COLO668 (cell line): ENCODE measurements at regions not wholly inside any gene's neighbourhood (a gene's known extent, or its start where the extent isn't known, plus 50 kb on each side); places are given as distances from the start of the nearest gene placed in this dataset.

ENCODE experiments used
- DNase-seq: peaks from one replicate; lab custom pipeline; 2025; ENCODE audit not compliant: unreplicated experiment; lab: John Stamatoyannopoulos, UW

DNA sequence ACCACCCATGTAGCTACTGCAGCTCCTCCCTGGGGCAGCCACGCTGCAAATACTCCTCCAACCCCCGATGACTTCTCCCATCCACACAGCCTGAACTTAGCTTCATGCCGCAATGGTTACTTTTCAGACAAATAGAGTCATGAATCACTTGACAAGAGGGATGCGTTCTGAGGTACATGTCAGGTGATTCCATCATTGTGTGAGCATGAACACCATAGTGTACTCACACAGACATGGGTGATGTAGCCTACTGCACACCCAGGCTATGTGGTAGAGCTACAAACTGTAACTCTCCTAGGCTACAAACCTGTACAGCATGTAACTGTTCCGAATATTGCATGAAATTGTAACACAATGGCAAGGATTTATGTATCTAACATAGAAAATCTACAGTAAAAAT is 298.5 kb upstream of the SLC35B3 start:
- DNase-seq = no peak

DNA sequence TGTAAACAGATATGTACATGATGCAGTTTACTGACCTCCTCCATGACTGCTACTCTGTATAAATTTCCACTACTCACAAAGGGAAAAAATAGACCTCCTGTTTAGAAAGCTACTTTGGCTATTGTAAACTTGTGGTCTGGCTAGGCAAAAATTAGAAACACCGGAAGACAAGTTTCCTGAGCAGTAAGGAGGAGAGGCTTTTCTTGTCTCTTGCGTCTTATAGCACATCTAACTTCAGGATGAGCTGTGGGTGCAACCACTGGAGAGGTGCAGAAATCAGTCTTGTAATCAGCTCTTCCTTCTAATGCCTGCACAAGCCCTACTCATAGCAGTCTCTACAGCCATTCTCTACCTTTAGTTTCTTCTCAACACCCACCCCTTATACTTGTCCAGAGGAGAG is 296.5 kb upstream of the SLC35B3 start:
- no peak for DNase-seq

DNA sequence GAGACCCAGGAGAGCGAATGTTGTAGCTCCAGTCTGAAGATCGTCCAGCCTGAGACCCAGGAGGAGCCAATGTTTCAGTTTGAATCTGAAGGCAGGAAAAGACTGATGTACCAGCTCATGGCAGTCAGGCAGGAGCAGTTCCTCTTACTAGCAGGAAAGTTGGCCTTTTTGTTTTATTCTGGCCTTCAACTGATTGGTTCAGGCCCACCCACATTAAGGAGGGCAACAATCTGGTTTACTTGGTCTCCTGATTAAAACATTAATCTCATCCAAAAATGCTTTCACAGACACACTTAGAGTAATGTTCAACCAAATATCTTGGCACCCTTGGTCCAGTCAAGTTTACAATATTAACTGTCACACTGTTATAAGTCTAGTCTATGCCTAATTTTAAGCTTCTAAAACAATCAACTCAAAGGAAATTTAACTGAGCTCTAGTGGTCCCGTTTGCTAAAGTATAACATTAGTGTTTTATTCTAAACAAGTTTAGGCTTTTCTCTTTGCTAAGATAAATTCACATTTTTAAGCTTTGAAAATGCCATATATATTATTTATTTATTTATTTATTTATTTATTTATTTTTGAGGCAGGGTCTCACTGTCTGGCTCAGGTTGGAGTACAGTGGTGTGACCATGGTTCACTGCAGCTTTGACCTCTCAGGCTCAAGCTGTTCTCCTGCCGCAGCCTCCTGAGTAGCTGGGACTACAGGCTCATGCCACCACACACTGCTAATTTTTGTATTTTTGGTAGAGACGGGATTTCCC is 275.5 kb upstream of the SLC35B3 start:
- no peak for DNase-seq

DNA sequence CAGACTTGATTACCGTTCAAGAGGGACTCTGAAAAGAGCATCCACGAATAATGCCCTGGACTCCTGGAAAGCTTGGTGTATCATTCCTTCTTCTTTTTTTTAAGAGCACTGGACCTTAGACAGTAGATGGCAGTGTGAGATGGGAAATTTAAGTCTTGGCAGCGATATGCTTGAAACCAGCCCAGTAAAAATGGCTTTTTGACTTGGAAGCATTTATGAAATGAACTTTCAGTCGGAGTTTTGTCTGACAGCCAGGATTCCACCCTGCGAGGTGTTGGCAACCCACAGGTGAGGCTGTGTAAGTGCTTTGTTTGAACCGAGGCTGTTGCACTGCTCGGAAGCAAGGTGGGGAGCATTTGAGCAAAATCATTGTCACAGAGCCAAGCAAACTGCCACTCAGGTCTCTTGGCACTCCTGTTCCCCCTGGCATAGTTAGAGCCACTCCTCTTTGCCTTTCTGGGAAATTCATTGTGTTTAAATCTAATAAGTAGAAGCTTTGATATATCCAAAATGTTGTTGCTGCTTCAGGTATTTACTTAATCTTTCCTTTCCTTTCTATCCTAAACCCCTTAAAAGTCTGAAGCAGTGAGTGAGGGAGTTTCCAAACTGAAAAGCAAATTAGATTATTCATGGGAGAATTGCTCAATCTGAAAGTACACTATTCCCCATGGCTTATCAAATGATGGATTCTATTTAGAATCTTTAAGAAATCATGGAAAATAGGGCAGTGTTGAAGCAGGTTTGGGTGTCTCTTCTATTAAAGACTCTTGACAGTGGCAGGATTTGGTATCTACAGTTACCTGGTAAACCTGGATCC is 272.8 kb upstream of the SLC35B3 start:
- no peak for DNase-seq

DNA sequence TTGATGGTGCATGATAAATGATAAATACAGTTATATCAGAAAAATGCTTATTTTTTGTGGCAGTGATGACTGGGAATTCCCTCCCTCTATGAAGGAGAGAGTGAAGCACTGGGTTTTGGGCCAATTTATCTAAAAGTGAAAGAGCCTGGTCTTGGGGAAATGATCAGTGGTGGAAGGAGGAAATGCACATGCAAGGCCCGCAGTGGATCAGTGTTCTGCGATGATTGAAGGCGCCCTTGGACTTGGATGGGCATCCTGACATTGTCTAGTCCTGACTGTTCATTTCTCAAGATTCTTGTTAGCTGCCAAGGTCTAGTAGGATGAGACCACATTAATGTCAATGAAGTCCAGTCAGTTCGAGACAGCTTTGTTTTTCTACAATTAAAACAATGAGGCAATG is 272.0 kb upstream of the SLC35B3 start:
- DNase-seq = no peak

DNA sequence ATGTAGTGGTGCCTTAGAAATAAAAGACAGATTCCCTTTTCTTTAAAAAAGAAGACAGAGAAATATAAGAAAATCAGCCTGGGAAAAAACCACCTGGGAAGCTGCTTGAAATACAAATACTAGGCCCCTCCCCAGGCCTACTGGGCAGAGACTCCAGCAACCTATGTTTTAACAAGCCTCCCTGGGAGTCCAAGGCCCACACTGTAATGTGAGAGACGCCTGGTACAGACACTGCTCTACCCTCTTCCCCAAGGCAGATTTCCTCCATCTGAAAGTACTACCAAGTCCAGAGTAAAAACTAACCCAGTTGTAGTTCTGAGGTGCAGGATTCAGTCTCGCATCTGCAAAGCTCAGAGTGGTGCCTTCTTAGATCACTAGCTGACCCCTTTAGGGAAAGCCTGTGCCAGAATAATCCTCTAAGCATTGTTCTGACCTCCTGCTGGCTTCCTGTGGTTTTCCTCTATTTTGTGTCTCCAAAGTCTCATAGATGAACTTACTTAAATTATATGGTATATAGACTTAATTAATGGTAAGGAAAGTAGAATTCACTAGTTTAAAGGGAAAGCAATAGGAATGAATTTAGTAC is 270.2 kb upstream of the SLC35B3 start:
- no peak for DNase-seq

DNA sequence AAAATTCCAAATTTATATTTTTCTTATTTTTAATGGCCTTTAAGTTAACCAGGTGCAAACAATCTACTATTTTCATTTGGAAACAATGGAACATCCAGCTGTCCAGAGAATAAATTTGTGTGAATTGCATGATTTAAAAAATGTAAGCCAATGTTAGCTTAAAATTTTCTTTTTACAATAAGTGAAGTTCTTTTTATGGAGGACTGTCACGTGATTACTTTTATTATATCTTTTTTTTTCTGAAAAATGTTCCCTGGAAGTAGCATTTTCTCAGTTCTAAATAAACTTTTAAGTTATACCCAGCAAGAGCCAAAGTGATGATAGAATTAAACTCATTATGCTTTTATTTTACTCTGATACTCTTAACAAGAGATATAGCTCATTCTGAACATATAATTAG is 267.7 kb upstream of the SLC35B3 start:
- DNase-seq = no peak

DNA sequence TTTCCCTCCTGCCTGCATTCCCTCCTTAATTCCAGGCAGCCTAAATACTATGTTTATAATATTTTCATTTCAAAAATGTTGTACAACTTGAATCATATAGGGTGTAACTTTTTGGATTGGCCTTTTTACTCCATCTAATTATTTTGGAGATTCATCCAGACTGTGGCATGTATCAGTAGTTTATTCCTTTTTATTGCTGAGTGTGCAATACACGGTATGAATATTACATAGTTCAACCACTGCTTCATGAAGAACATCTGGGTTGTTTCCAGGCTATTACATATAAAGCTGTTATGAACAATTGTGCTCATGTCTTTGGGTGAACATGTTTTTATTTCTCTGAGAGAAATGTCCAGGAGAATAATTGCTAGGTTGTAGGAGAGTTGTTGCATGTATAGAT is 253.5 kb upstream of the SLC35B3 start:
- DNase-seq = no peak

DNA sequence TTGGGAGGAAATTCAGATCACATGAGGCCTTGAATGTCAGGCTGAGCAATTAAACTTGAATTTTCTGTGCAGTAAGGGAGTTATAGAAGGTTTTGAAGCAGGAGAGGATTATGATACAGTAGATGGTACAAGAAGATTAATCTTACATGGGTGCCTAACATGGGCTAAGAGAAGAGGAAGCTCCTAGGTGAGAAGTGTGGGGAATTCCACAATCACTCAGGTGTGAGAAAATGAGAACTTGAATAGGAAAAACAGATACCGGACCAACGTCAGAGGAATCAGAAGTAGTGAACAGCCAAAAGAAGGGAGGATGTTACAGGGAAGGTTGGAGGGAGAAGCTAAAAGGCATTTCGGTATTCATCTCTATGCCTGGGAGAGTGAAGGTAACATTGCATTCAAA is 250.7 kb upstream of the SLC35B3 start:
- no peak for DNase-seq

DNA sequence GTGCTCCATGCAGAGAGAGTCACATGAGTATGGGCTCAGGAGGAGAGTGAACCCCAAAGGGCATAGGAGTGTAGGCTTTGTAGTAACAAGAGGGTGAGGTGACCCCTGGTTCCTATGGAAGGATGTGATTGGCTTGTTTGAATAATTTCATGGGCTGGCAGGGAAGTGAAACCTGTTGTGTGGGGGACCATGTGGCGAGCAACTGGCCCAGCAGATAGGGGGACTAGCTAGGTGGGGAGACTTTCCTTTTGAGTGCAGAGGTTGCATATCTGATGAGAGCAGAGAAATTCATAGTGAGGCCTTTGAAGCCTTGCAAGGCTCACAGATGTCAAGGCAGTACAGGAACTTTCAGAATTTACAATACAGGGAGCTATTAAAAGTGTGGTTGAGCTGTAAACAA is 247.9 kb upstream of the SLC35B3 start:
- DNase-seq = no peak

DNA sequence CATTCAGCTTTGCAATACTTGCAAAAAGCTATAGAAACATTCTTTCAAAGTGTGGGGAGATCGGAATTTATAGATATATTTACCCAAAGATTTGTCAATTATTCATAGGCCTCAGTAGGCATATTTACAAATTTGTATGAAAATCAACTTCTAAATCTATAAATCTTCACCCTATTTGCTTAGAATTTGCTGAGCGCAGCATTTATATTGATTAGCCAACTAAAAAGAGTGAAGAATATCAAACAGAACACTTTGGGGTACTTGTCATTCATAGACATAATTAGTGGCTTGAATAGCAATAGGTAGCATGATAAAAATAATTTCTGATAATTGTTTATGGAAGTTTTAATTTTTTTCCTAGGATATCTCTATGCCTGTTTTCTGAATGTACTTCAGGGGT is 244.5 kb upstream of the SLC35B3 start:
- no peak for DNase-seq

DNA sequence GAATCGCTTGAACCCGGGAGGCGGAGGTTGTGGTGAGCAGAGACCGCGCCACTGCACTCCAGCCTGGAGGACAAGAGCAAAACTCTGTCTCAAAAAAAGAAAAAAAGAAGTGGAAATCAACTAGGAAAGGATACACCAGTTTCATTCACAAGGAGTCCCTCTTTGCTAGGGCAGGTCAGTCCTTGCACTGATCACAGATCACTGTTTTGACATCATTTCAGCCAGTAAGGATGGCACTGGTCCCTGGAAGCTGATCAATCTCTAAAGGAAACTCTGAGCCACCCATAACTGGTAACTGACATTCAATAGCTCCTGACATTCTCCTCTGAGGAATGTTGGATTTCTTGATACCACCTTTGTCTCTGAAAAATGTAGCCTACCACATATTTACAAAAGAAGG is 243.1 kb upstream of the SLC35B3 start:
- no peak for DNase-seq

DNA sequence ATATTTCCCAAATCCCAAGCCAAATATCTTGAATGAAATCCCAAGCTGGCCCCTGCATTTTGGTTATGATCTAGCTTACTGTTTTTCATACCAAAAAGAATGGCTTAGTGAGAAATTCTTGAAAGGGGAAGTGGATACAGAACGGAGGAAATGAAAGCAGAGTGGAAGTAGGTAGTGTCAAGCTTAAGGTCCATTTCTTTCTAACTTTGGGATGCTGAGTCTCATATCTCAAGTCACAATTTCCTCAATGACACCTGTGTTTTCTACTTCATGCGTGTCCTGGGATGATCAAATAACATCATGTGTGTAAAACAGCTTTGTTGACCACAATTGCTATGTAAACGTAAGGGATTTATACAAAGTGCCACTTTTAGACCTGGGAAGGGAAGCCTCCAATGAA is 238.8 kb upstream of the SLC35B3 start:
- DNase-seq = no peak

DNA sequence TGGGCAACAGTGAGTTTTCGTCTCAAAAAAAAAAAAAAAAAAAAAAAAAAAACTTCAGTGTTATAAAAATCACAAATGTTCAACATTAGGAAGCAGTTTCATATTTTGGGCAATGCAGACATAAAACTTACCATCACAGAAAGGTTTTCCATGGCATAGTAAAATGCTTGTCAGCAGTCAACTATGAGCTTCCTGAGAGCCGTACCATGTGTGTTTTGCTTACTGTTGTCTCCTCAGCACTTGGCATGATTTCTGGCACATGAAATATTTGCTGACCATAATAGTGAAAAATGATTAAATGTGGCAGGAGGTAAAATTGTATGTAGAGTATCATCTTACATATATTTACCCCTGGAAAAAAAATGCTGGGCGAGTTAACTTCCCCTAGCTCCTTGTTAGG is 237.5 kb upstream of the SLC35B3 start:
- no peak for DNase-seq

DNA sequence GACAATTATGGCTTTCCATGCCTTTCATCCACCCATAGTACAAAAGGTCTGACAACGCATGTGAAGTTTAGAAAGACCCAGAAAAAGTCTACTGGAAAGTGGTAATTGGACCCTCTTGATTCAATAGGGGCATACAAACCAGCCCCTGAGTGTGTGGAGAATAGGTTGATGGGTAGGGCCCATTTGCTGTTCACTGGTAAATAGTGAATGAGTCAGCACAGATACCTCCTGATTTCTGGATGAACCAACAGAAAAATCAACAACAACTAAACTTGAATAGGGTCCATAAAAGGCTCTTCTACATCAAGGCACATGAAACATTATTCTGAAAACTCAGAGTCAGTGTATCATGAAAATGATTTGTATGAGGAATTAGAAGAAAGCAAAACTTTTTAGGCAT is 235.4 kb upstream of the SLC35B3 start:
- no peak for DNase-seq

DNA sequence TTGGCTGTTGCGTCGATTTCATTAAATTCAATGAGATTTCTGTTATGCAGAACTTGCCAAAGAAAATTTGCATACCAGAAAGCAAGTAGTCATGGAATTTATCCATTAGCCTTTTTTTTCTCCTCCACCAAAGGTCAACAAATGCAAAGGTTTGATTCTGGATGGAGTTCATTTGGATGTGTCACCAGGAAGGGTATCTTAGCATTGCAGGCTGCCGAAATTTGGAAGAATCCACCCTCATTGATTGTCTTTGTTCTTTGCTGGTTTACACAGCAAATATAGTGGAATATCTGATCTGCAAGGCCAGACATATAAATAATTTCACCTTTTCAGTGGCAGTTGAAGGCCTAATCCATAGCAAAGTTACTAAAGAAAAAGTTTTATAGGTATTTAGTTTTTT is 229.4 kb upstream of the SLC35B3 start:
- no peak for DNase-seq

DNA sequence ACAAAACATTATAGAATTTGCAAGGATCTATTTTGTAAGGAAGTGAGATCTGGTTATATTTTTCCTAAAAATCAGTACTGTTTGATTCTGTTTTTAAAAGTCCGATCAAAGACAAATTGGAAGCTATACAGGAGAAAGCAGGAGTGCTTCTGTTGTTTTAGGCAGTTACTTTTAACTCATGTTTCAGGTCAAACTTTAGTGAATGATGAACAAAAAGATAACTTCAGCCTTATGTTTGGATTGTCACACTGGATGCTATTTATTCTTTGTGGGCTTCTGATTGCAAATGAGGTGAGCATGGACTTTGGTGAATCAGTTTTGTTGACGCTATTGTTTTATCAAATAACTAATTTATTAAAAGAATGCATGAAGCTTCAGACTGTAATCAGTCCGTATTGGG is 228.7 kb upstream of the SLC35B3 start:
- no peak for DNase-seq

DNA sequence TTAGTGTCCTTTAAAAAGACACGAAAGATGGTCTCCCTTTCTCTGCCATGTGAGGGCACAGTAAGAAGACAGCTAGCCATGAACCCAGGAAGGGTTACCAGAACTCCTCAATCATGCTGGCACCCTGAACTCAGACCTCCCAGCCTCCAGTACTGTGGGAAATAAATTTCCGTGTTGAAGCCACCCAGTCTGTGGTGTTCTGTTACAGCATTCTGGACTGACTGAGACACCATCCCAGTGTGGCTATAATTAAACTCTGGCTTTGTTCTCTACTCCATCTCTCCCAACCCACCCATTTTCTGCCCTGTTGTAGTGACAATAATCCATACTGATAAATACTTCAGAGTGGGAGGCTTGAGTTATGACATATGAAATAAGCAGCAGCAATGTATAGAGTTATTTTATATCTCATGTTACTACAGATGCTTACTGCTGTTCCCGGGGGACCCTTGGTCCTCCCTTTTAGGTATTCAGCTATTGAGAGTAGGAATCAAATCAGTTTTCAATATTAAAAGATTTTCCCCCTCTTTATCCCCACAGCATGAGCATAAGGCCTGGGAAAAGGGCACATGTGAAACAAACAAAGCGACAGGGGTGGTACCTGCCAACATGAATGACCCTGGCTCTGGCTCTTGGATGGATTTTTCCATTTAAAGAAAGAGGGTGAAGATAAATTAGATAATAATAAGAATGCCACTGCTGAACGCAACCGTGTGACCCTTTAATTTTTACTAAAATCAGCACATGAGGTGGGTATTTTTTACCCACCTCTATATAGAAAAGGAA is 224.3 kb upstream of the SLC35B3 start:
- no peak for DNase-seq

DNA sequence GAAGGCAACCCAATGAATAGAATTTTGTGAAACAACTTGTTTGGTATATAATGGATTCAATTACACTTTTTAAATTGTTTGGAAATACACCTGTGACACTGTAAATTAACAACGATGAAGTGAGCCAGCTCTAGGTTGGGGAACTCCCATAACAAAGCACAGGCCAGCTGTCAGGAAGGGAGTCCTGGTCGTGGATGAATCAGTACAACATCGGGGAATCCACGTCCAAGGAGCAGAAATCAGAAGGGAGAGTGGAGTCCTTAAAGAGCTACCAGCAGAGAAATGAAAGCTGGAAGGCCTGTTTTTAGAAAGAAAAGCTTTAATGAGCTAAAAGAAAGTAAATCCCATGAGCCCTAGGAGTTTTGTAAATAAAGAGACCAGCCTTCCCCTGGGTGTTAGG is 223.1 kb upstream of the SLC35B3 start:
- no peak for DNase-seq

DNA sequence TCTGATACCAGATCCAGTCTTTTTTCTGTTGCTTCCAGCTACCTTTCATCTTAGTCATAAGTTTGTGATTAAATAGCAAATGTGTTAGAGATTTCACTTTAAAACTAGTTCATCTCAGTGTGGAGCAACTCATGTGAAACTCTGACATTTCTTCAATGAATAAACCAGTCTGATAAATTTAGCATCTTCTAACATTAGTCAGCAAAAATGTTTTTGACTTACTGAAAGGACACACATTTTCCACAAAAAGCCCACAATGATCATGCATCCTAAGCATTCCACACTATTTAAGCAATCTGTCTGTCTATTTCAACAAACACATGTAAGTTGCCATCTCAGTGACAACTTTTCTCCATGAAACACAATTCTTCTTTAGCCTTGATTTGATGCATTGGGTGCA is 222.2 kb upstream of the SLC35B3 start:
- DNase-seq = no peak

DNA sequence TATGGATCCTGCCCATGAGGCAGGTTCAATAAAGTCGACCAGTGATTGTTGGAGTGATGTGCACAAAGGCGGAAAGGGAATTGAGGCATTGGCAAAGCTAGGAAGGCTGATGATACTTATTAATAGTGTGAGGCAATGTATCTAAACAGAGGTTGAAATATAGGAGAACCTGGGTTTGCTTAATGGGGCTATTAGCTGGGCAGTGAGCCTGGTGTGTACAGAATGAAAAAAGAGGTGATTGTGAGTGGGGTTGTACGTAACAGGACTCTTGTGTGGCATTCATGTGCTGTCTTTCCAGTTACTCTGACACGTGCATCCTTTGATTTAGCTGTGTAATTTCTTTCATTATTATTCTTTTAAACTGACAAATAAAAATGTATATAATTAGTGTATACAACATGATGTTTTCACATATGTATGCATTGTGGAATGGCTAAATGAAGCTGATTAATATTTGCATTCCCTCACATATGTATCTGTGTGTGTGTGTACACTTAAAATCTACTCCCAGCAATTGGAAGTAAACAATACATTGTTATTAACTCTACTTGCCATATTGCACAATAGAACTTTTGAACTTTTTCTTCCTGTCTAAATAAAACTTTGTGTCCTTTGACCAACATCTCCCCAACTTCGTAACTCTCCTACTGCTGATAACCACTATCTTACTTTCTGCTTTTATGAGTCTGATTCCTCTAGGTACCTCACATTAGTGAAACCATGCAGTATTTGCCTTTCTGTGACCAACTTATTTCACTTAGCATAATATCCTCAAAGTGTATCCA is 220.5 kb upstream of the SLC35B3 start:
- no peak for DNase-seq
